Glutamatergic neuron (in vitro differentiated cells): ENCODE measurements at regions not wholly inside any gene's neighbourhood (a gene's known extent, or its start where the extent isn't known, plus 50 kb on each side); places are given as distances from the start of the nearest gene placed in this dataset.
A peak's percentile ranks its signal among the peaks of the same experiment; 100 is the strongest.
"Not testable (repeated sequence)": the region's sequence is repeated elsewhere in the genome, so short reads cannot be mapped to it uniquely, and the experiment has no call there.

Experiments used
- DNase-seq: peaks from one replicate; pipeline ENCODE4 v3.0.0; 2022
- H3K27ac Mint-ChIP-seq: one replicate; pipeline ENCODE4 v1.8.0; 2020; ENCODE audit warnings: mild to moderate bottlenecking, mixed read lengths, inconsistent platforms; ENCODE audit not compliant: unreplicated experiment
- H3K27me3 Mint-ChIP-seq: one replicate; pipeline ENCODE4 v1.8.0; 2020; ENCODE audit warnings: mild to moderate bottlenecking, moderate library complexity, mixed read lengths, inconsistent platforms; ENCODE audit not compliant: unreplicated experiment
- H3K36me3 Mint-ChIP-seq: one replicate; pipeline ENCODE4 v1.8.0; 2020; ENCODE audit warnings: mild to moderate bottlenecking, mixed read lengths, inconsistent platforms; ENCODE audit not compliant: unreplicated experiment
- H3K4me1 Mint-ChIP-seq: one replicate; pipeline ENCODE4 v1.8.0; 2020; ENCODE audit warnings: mild to moderate bottlenecking, low read depth, mixed read lengths, inconsistent platforms; ENCODE audit not compliant: unreplicated experiment
- H3K4me3 Mint-ChIP-seq: one replicate; pipeline ENCODE4 v1.8.0; 2020; ENCODE audit warnings: mild to moderate bottlenecking, mixed read lengths, inconsistent platforms; ENCODE audit not compliant: unreplicated experiment
- H3K9me3 Mint-ChIP-seq: one replicate; pipeline ENCODE4 v1.8.0; 2020; ENCODE audit warnings: mild to moderate bottlenecking, moderate library complexity, mixed read lengths, inconsistent platforms; ENCODE audit not compliant: unreplicated experiment

GRCh38 chr1:144322598-144322997, 50.8 kb downstream of the PPIAL4E start:
- H3K27ac Mint-ChIP-seq, H3K4me3 Mint-ChIP-seq, H3K36me3 Mint-ChIP-seq, H3K4me1 Mint-ChIP-seq, H3K9me3 Mint-ChIP-seq, H3K27me3 Mint-ChIP-seq: not testable (repeated sequence)
- peak; percentile 1 for DNase-seq
